HG02852 (cell line): ENCODE measurements at regions not wholly inside any gene's neighbourhood (a gene's known extent, or its start where the extent isn't known, plus 50 kb on each side); places are given as distances from the start of the nearest gene placed in this dataset.

Source experiments
- ATAC-seq: cut with Tn5 transposase; IDR thresholded peaks from one replicate; pipeline ENCODE4 v1.9.1; 2021; ENCODE audit warnings: mild to moderate bottlenecking, moderate library complexity; ENCODE audit not compliant: unreplicated experiment

- ATAC-seq, result no peak
Observed at GRCh38 chr5:79871364-79872120, 119.5 kb downstream of the MTX3 start.

- ATAC-seq, result no peak
Observed at GRCh38 chr5:79868163-79868670, 122.8 kb downstream of the MTX3 start.

- ATAC-seq, result no peak
Observed at GRCh38 chr5:79865579-79865978, 125.5 kb downstream of the MTX3 start.

- no peak for ATAC-seq
Observed at GRCh38 chr5:79864364-79864763, 126.7 kb downstream of the MTX3 start.

GRCh38 chr5:79859588-79859987 lies 131.5 kb downstream of the MTX3 start:
- ATAC-seq, result no peak

- no peak for ATAC-seq
Observed at GRCh38 chr5:79858410-79858723, 132.7 kb downstream of the MTX3 start.

- peak; percentile 50 for ATAC-seq
Observed at GRCh38 chr5:79857714-79858409, 133.2 kb downstream of the MTX3 start.

- no peak for ATAC-seq
Observed at GRCh38 chr5:79856456-79857055, 134.5 kb downstream of the MTX3 start.

GRCh38 chr5:79853676-79854418 lies 137.2 kb downstream of the MTX3 start:
- no peak for ATAC-seq

GRCh38 chr5:79853028-79853427 lies 138.0 kb downstream of the MTX3 start:
- no peak for ATAC-seq

- ATAC-seq, result no peak
Observed at GRCh38 chr5:79851391-79851863, 139.6 kb downstream of the MTX3 start.

- ATAC-seq, result no peak
Observed at GRCh38 chr5:79850941-79851340, 140.1 kb downstream of the MTX3 start.

GRCh38 chr5:79850316-79850822 lies 140.7 kb downstream of the MTX3 start:
- ATAC-seq, result no peak

GRCh38 chr5:79849486-79850315 lies 141.4 kb downstream of the MTX3 start:
- ATAC-seq, result no peak
